ENCODE measurements at regions not wholly inside any gene's neighbourhood (a gene's known extent, or its start where the extent isn't known, plus 50 kb on each side); places are given as distances from the start of the nearest gene placed in this dataset.

GRCh38 chr2:147363181-147363580 lies 481.6 kb upstream of the ACVR2A start:
- DNase-seq (ENCODE audit: low spot score) = no peak

DNA sequence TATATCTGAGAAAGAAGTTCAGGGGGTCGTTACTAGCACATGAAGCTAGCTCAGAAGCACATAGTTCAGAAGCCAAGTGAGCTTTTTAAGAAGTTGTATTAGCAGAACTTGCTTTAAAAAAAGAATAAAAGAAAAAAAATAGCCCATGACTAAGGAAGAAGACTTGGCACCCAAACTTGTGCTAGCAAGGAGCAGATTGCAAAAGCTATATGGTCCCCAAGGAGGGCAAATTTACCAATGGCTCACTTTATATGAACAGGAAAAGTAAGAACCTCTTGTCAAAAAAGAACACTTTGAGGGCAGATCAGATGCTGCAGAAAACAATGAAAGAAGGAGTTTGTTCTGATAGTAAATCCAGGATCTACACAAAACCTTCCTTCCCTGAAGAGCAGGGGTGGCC lies 486.5 kb upstream of the ACVR2A start:
- DNase-seq (ENCODE audit: low spot score) = no peak

DNA sequence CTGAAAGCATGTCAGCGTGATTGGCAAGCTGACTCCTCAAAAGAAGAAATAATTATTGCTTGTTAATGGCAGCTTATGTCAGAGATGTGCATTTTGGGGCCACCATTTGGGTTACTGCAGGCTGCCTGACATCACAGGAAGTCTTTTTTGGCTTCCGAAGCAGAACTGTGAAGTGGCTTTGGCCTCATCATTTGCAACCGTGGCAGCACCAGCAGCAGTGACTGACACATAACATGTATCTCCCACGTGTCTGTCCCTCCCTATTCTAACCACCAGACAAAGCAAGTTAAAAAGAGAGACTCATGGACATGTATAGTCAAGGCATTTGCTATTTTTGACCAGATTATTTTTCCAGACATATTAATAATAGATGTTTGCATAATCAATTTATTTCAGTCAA lies 488.7 kb upstream of the ACVR2A start:
- DNase-seq (ENCODE audit: low spot score) = no peak

- no peak for DNase-seq (ENCODE audit: low spot score)
Observed at GRCh38 chr2:147355706-147356105, 489.1 kb upstream of the ACVR2A start.

DNA sequence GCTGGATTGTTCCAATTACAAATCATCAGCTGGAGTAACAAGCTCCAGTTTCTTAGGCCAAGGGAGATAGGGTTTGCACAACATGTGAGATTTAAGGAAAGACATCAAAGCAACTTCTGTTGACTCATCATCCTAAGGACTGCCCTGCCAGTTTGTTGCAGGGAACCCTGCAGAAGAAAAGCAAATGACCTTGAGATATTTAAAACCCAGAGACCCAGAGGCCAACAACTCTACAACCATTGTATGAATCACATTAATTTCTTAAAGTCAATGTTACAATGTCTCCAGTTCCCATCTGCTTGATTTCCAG lies 491.8 kb upstream of the ACVR2A start:
- no peak for DNase-seq (ENCODE audit: low spot score)

DNA sequence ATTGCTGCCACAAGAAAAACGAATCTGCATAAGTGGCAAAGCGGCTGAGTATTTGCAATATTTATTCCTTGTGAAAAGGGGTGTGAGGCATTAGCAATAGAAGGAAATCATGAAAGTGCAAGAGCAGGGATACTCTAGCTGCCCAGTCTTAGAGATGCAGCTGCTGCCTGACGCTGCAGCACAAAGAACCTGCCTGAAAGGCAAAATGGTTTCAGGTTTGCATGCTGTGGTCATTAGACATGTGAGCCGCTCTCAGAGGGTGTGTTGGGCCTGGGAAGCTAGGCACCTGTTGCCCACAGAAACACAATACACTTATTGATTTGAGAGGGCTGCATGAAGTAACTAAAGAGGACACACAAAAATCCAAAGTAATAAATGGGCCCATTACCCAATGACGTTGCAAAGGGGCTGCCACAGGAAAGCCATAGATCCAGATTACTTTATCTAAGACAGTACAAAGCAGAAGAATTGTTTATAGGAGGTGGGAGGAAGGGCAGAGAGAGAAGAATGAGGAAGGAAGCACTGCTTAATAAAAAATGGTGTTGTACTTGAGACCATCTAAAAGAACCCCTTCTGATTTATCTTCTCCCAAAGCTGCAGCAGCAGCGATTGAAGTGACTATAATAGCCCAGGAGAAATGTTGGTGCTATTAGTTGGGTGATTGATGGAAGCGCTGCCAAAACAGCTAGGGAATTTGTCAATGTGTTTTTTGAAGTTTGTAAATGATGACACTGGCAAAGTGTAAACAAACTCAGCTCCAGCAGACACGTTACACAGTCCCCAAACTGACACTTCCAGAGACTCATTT lies 492.4 kb upstream of the ACVR2A start:
- no peak for DNase-seq (ENCODE audit: low spot score)

DNA sequence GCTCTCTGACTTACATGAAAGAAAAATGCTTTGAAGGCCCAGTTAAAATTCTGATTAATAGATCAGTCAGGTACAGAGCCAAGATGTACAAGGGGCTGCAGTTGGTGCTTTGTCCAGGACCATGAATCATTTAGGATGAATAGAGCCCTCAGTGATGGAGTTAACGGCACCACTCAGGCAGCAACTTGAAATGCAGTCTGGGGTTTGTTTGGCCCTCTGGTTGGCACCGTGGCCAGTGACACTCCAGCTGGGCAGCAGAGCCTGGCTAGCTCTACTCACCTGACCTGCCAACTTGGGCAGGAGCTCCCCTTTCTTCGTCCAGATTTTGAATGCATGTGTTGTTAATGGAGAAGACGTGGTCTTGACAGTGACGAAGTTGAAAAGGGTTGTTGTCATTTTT lies 493.0 kb upstream of the ACVR2A start:
- DNase-seq (ENCODE audit: low spot score) = no peak

- DNase-seq (ENCODE audit: low spot score) = no peak
Observed at GRCh38 chr2:147348931-147349555, 495.8 kb upstream of the ACVR2A start.

- no peak for DNase-seq (ENCODE audit: low spot score)
Observed at GRCh38 chr2:147346142-147346541, 498.7 kb upstream of the ACVR2A start.

DNA sequence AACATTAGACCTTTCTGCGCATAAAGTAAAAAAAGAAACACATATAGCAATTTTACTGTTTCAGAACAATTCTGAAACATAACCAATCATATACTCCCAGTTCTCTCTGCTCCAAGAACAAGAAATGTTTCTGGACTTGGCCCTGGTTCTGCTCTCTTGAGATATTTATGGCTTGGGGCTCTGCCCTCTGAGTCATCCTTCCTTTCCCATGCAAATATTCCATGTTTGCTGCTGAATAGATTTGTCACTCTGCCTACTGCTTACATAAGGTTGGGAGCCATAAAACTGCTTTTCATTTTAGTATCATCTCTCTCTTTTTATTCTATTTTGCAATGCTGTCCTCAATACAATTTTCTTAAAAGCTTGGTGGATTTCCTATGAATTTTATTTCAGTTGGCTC lies 499.6 kb upstream of the ACVR2A start:
- DNase-seq (ENCODE audit: low spot score) = no peak

- DNase-seq (ENCODE audit: low spot score) = no peak
Observed at GRCh38 chr2:147342329-147342728, 502.5 kb upstream of the ACVR2A start.

DNA sequence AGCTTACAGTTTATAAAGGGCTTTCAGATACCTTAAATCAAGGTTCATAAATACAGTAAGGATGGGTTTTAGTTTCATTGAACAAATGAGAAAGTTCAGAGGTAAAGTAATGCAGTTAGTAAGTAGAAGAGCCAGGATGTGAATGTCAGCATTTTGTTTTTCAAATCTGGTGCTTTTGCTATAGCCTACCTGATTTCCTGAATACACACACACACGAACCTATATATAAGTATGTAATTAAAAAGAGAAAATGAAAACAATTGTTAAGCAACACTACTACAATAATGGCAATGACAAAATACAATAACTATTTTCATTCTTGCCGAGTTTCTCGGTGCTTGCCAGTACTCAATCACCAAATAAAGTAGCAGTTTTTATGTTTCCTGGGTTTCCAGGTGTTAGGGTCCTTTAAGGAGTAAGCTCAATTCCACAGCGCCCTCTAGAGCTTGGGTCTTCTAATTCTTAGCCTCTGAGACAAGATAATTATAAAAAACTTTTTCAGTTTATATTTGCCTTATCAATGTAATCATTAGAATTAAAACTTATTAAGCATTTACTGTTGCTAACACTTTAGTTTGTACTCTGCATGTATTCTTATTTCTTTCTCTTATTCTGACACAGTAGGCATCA lies 512.9 kb upstream of the ACVR2A start:
- DNase-seq (ENCODE audit: low spot score) = peak; percentile 23

- no peak for DNase-seq (ENCODE audit: low spot score)
Observed at GRCh38 chr2:147330925-147331324, 513.9 kb upstream of the ACVR2A start.

- no peak for DNase-seq (ENCODE audit: low spot score)
Observed at GRCh38 chr2:147327613-147328012, 517.2 kb upstream of the ACVR2A start.

- DNase-seq (ENCODE audit: low spot score) = no peak
Observed at GRCh38 chr2:147325990-147326389, 518.8 kb upstream of the ACVR2A start.

GRCh38 chr2:147320146-147320545 lies 524.7 kb upstream of the ACVR2A start:
- DNase-seq (ENCODE audit: low spot score) = no peak

- DNase-seq (ENCODE audit: low spot score) = no peak
Observed at GRCh38 chr2:147311058-147311430, 533.8 kb upstream of the ACVR2A start.

DNA sequence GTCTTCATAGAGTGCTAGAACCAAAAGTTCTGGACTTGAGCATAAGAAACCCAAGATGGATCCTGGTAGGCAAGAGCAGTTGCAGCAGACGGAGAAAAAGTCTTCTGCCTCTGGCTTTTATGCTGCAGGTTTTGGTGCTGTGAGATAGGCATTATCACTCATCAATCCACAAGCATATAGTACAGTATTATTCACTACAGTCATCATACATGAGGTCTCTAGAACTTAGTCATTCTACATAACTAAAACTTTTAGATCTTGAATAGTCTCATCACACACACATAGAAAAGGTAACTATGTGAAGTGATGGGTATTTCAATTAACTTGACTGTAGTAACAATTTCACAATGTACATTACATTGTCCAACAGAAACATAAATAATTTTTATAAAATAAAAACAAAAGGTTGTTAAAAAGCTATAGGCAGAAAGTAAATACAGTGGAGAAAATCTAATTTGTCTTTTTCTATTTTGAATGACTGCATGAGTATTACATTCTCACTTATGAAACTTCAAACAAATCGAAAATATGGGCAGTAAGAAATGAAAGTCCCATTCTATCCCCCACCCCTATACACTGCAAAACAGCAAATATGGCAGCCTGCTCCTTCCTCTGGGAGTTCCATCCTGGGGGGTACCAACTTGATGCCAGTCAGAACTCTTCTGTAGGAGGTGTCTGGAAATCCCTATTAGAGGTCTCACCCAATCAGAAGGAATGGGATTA lies 534.3 kb upstream of the ACVR2A start:
- no peak for DNase-seq (ENCODE audit: low spot score)

GRCh38 chr2:147297820-147298219 lies 547.0 kb upstream of the ACVR2A start:
- peak; percentile 20 for DNase-seq (ENCODE audit: low spot score)

- no peak for DNase-seq (ENCODE audit: low spot score)
Observed at GRCh38 chr2:147294825-147295392, 549.9 kb upstream of the ACVR2A start.

- no peak for DNase-seq (ENCODE audit: low spot score)
Observed at GRCh38 chr2:147293991-147294824, 550.6 kb upstream of the ACVR2A start.

DNA sequence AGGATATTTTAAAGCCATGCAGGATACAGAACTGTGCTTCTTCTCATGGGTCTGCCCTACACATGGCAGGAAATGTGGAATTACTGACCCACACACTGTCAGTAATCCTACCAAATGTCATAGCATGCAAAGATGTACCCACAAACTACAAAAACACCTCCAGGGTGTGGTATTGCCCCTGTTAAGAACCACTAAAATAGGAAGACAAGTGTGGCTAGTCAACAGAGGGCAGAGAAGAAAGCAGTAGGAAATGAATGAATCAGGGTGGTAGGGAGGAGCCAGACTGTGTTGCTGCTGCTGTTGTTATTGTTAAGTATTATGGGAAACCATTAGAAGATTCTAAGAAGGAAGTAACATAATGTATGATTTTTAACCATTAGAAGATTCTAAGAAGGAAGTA lies 556.7 kb upstream of the ACVR2A start:
- no peak for DNase-seq (ENCODE audit: low spot score)
